Naive thymus-derived CD8-positive, alpha-beta T cell (primary cell): ENCODE measurements at regions not wholly inside any gene's neighbourhood (a gene's known extent, or its start where the extent isn't known, plus 50 kb on each side); places are given as distances from the start of the nearest gene placed in this dataset.

Experiments used
- ATAC-seq, 2 donors: fragments of 150-1000 bp; cut with Tn5 transposase in 1 of 2; sonication (Bioruptor Pico), chemical (Tn5 transposase) in 1 of 2; 1 replicate in 1 of 2; 2 replicates in 1 of 2; pipeline ENCODE4 v1.10.0; 2021; ENCODE audit warnings: mild to moderate bottlenecking in 2 of 2, moderate library complexity in 2 of 2
- POLR2A ChIA-PET: fragments of 350-600 bp; sonication (Branson Sonifier 250); formaldehyde crosslinking; loops from one replicate; lab custom pipeline; 2021; ENCODE audit warnings: antibody characterized with exemption; lab: Charles Lee
- DNase-seq, 10 donors: peaks; one replicate each; pipeline versions ENCODE4 v3.0.0 to v3.0.0-alpha.2; 2020 to 2022
- H3K27ac Mint-ChIP-seq, 10 donors: one replicate each; pipeline ENCODE4 v1.8.0; 2020 to 2022; ENCODE audit warnings: mild to moderate bottlenecking in 10 of 10, mixed read lengths in 10 of 10, moderate library complexity in 4 of 10, inconsistent platforms in 1 of 10
- H3K27me3 Mint-ChIP-seq, 5 donors: one replicate each; pipeline ENCODE4 v1.8.0; 2021 to 2022; ENCODE audit warnings: mixed read lengths in 5 of 5
- H3K36me3 Mint-ChIP-seq, 3 donors: one replicate each; pipeline ENCODE4 v1.8.0; 2020 to 2022; ENCODE audit warnings: mixed read lengths in 3 of 3, mild to moderate bottlenecking in 2 of 3, inconsistent platforms in 1 of 3
- H3K4me1 Mint-ChIP-seq, 4 donors: one replicate each; pipeline ENCODE4 v1.8.0; 2021 to 2022; ENCODE audit warnings: mixed read lengths in 4 of 4
- H3K4me3 Mint-ChIP-seq, 10 donors: one replicate each; pipeline ENCODE4 v1.8.0; 2020 to 2022; ENCODE audit warnings: mild to moderate bottlenecking in 10 of 10, mixed read lengths in 10 of 10, moderate library complexity in 6 of 10, inconsistent platforms in 1 of 10
- H3K9me3 Mint-ChIP-seq, 9 donors: one replicate each; pipeline ENCODE4 v1.8.0; 2020 to 2022; ENCODE audit warnings: mixed read lengths in 9 of 9, mild to moderate bottlenecking in 3 of 9, inconsistent platforms in 1 of 9, moderate library complexity in 1 of 9

DNA sequence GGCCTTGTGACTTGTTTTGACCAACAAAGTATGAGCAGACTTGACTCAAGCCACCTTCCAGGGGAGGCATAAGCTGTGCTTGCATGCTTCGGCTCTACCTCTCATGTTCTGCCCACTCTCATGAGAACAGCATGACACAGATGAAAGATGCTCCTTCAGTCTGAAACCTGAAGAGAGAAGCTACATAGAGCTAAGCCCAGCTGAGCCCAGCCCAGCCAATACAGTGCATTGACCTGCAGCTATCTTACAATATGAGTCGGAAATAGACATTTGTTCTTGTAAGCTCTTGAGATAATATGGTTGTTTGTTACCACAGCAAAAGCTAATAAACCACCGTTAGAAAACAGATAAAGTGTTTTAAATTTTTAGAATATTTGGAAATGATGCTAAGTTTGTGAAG, 426.7 kb upstream of the PKDCC start:
- Mint-ChIP-seq H3K4me1 (no peaks in the 10 kb centered on the region), H3K4me3 (no peak overlapping the region), H3K36me3 (no peaks in the 10 kb centered on the region), H3K27me3 (peaks cover 0 to 18% (median 5%) of the 10 kb centered on the region in 5 donors), H3K27ac (no peak overlapping the region), H3K9me3 (no peaks in the 10 kb centered on the region)
- POLR2A ChIA-PET = no interaction called here
- DNase-seq (no peak), ATAC-seq (no peak)

DNA sequence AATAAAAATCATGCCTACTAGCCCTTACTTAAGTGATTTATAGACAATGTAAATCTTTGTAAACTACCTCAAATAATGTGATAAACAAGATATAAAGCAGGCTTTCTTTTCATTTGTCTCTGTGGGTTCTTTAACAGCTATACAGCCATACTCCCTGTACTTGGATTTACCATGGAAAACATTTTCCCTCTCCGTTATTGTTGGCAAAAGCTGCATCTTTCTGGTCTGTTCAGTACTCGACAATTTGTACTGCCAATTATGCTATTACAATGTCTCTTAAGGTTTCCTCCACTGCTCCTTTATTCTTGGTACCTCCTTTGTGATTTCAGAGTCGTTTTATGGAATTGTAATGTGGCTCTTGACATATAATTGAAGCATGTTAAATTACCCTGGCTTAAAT, 426.3 kb upstream of the PKDCC start:
- H3K4me1 Mint-ChIP-seq = no peaks in the 10 kb centered on the region
- H3K9me3 Mint-ChIP-seq = no peaks in the 10 kb centered on the region
- POLR2A ChIA-PET = no interaction called here
- H3K36me3 Mint-ChIP-seq = no peaks in the 10 kb centered on the region
- peaks cover 0 to 18% (median 5%) of the 10 kb centered on the region in 5 donors for H3K27me3 Mint-ChIP-seq
- H3K4me3 Mint-ChIP-seq = no peak overlapping the region
- H3K27ac Mint-ChIP-seq = no peak overlapping the region
- DNase-seq (no peak), ATAC-seq (no peak)

DNA sequence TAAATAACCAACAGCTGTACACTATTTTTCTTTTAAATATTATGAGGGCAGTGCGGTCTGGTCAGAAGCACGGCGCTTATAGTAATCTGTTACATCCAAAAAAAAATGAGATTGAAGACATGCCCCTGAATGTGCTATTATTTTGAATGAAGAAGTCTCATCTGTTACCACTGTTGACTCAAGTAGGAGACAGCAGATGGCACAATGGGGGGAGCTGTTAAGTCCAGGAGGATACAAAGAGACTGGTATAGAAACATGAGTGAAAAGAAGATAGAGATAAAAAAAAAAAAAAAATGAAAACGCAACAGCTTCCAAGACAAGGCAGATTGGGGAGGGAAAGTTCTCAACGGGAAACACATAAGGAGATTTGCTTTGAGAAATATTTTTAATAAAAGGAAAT, 425.5 kb upstream of the PKDCC start:
- no peaks in the 10 kb centered on the region for H3K4me1 Mint-ChIP-seq
- peaks cover 0 to 15% (median 5%) of the 10 kb centered on the region in 5 donors for H3K27me3 Mint-ChIP-seq
- DNase-seq (no peak), ATAC-seq (no peak)
- H3K27ac Mint-ChIP-seq = no peak overlapping the region
- POLR2A ChIA-PET = no interaction called here
- H3K4me3 Mint-ChIP-seq = no peak overlapping the region
- no peaks in the 10 kb centered on the region for H3K9me3 Mint-ChIP-seq
- no peaks in the 10 kb centered on the region for H3K36me3 Mint-ChIP-seq

DNA sequence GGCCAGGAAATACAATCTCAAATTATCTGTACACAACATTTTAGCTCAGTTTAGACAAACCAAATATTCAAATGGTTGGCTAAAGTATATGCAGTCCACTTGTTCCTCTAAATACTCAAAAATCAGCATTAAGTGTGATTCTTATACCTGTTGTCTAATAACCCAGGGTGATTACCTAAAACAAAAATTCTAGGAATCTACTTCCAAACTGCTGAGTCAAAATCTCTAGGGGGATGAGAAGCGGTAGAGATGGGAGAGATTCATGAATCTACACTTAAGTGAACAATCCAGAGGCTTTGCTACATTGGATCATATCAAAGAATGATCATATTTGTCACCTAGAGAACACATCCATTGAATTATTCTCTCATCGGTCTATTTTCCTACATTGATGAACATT, 420.9 kb upstream of the PKDCC start:
- no peak for DNase-seq
- no peaks in the 10 kb centered on the region for H3K4me1 Mint-ChIP-seq
- no peak overlapping the region for H3K4me3 Mint-ChIP-seq
- ATAC-seq = no peak
- POLR2A ChIA-PET = no interaction called here
- no peaks in the 10 kb centered on the region for H3K9me3 Mint-ChIP-seq
- no peaks in the 10 kb centered on the region for H3K36me3 Mint-ChIP-seq
- H3K27ac Mint-ChIP-seq = no peak overlapping the region
- peaks cover 0 to 5% (median 3%) of the 10 kb centered on the region in 5 donors for H3K27me3 Mint-ChIP-seq

DNA sequence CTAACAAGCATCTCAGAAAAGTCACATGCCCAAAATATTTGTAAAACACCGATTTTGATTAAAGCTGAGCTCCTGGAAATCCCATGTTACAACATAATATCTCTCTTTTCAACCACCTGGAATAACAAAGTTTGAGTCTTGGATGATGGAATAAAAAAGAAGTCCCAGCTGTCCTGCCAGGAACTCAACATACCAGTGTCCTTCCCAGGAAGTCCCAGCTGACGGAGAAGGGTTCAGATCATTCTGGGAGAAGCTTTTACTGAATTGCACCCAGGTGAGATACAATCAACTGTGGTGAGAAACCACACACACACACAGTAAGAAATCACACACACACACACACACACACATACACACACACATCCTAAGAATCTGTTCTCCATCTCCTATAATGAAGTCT, 413.1 kb upstream of the PKDCC start:
- Mint-ChIP-seq H3K36me3 (peaks cover 0 to 11% (median 0%) of the 10 kb centered on the region in 3 donors), H3K9me3 (peaks cover 0 to 18% (median 3%) of the 10 kb centered on the region in 9 donors), H3K27ac (no peak overlapping the region), H3K27me3 (peaks cover 6 to 21% (median 11%) of the 10 kb centered on the region in 5 donors), H3K4me1 (no peaks in the 10 kb centered on the region), H3K4me3 (no peak overlapping the region)
- DNase-seq (no peak), ATAC-seq (no peak)
- POLR2A ChIA-PET = no interaction called here

DNA sequence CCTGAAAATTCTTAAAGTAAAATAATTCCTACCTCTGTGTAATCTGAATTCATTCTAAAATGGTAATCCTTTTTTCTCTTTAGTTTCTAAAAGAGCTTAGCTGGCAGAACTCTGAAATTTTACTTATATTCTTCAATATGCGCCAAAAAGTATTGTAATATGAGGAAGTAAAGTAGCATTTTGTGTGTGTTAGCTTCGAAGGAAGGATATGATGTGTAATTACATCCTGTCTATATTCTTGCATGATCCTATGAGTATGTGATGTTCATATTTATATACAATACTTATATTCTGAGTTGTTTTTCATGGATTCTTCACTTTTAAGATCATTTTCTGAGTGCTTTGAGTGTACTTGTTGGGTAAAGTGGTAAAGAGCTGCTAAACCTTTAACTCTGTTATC, 402.9 kb upstream of the PKDCC start:
- Mint-ChIP-seq H3K36me3 (no peaks in the 10 kb centered on the region), H3K4me1 (no peaks in the 10 kb centered on the region), H3K9me3 (peaks cover 0 to 10% (median 0%) of the 10 kb centered on the region in 9 donors), H3K27me3 (peaks cover 0 to 3% (median 2%) of the 10 kb centered on the region in 5 donors), H3K27ac (no peak overlapping the region), H3K4me3 (no peak overlapping the region)
- ATAC-seq (no peak), DNase-seq (no peak)
- POLR2A ChIA-PET = no interaction called here

DNA sequence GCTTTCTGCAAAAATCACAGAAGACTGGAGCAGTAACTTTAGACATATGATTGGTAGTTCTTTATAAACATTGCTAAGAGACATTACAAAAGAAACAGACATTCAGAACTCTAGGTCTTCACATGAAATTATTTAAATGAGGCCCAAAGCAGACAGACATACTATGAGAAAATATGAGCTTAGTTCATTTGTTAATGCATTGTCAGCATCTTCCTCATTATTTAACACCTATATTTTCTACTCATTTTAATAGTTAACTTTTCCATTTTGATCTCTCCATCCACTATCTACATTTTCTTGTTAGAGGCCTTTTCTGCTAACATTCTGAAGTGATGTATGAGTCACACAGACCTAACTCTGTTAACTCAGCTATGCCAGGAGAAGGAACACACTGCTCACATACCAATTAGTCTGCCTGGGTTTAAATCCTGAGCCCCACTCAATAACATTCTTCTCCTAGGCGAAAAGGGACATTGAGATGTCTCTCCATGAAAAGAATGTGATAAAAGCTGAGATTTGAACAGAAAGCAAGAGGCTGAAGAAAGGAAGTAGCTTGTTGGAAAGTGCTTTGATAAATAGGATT, 400.3 kb upstream of the PKDCC start:
- no peaks in the 10 kb centered on the region for H3K4me1 Mint-ChIP-seq
- no peaks in the 10 kb centered on the region for H3K36me3 Mint-ChIP-seq
- no peak overlapping the region for H3K27ac Mint-ChIP-seq
- no peak for ATAC-seq
- POLR2A ChIA-PET = no interaction called here
- H3K4me3 Mint-ChIP-seq = no peak overlapping the region
- H3K27me3 Mint-ChIP-seq = peaks cover 0 to 8% (median 4%) of the 10 kb centered on the region in 5 donors
- no peak for DNase-seq
- no peaks in the 10 kb centered on the region for H3K9me3 Mint-ChIP-seq

DNA sequence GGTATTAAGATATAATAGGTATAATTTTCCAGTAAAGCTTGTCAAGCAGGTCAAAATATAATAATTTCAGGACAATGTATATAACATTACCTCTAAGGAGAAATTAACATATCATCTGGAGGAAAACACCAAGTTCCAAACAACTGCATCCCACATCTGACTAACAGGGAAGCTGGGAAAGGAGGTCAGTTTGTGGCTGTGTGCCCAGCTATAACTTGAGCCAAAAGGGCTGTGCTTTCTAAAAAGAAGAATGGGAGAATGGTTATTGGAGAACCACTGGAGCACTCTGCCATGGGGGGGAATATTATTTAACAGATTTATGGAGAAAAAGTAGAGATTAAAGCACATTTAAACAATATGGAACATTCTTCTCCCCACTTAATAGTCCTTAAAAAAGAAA, 390.6 kb upstream of the PKDCC start:
- H3K36me3 Mint-ChIP-seq = no peaks in the 10 kb centered on the region
- H3K4me3 Mint-ChIP-seq = no peak overlapping the region
- DNase-seq = no peak
- POLR2A ChIA-PET = no interaction called here
- H3K27ac Mint-ChIP-seq = no peak overlapping the region
- no peaks in the 10 kb centered on the region for H3K4me1 Mint-ChIP-seq
- H3K9me3 Mint-ChIP-seq = peaks cover 0 to 3% (median 0%) of the 10 kb centered on the region in 9 donors
- peaks cover 0 to 11% (median 2%) of the 10 kb centered on the region in 5 donors for H3K27me3 Mint-ChIP-seq
- no peak for ATAC-seq

DNA sequence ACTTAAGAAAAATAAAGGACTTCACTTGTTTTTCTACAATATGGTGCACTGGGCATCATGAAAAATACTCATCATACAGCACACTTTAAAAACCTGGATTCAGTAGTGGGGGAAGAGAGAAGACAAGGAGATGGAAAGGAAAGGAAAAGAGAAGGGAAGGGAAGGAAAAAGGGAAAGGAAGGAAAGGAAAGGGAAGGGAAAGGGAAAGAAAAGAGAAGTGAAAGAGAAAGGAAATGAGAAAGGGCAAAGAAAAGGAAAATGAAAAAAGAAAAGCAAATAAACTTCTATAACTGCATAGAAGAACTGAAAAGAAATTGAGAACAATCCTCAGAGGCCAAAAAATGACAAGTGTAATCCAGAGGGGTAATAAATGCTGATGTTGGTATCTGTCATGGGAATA, 388.1 kb upstream of the PKDCC start:
- H3K27me3 Mint-ChIP-seq = peaks cover 0 to 11% (median 4%) of the 10 kb centered on the region in 5 donors
- ATAC-seq (no peak), DNase-seq (no peak)
- H3K4me1 Mint-ChIP-seq = no peaks in the 10 kb centered on the region
- peaks cover 0 to 3% (median 0%) of the 10 kb centered on the region in 9 donors for H3K9me3 Mint-ChIP-seq
- H3K4me3 Mint-ChIP-seq = no peak overlapping the region
- no peaks in the 10 kb centered on the region for H3K36me3 Mint-ChIP-seq
- no peak overlapping the region for H3K27ac Mint-ChIP-seq
- POLR2A ChIA-PET = no interaction called here

DNA sequence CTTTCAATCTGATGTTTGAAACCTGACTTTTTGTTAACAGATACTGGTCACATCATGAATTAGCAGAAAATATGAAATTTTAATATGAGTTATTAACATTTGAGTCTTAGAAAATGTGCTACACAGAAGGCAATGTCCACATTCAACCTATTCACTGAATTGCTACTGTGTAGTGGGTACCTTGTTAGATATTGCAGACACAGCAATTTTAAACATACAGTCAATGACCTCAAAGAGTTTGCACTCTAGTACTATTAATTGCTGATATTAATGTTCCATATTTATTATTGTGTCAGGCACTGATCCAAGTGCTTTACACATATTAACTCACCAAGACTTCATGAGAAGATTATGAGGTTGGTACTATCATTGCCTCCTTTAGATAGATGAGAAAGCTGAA, 385.4 kb upstream of the PKDCC start:
- no peaks in the 10 kb centered on the region for H3K36me3 Mint-ChIP-seq
- H3K4me1 Mint-ChIP-seq = no peaks in the 10 kb centered on the region
- H3K27ac Mint-ChIP-seq = no peak overlapping the region
- no peak overlapping the region for H3K4me3 Mint-ChIP-seq
- POLR2A ChIA-PET = no interaction called here
- DNase-seq (no peak), ATAC-seq (no peak)
- peaks cover 0 to 3% (median 0%) of the 10 kb centered on the region in 9 donors for H3K9me3 Mint-ChIP-seq
- H3K27me3 Mint-ChIP-seq = peaks cover 0 to 11% (median 4%) of the 10 kb centered on the region in 5 donors

DNA sequence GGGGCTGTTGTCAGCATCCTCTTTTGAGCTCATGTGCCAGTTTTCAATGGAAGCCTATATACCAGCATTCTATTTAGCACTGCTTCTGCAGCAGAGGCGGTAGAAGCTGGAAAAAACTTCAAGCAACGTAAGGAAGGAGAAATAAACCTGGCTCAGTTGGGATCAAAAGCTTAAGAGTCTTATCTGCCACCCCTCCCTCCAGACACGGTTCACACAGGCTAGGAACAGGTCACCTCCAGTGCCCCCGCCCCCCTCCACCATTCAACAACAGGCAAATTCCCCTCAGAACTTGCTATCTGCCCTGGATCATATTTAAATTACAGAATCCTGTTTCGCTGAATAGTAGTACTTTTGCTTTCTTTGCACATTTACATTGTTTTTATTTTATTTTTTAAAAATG, 384.8 kb upstream of the PKDCC start:
- POLR2A ChIA-PET = no interaction called here
- DNase-seq (no peak), ATAC-seq (no peak)
- Mint-ChIP-seq H3K9me3 (peaks cover 0 to 3% (median 0%) of the 10 kb centered on the region in 9 donors), H3K4me1 (no peaks in the 10 kb centered on the region), H3K36me3 (no peaks in the 10 kb centered on the region), H3K27me3 (peaks cover 0 to 11% (median 5%) of the 10 kb centered on the region in 5 donors), H3K27ac (no peak overlapping the region), H3K4me3 (no peak overlapping the region)

DNA sequence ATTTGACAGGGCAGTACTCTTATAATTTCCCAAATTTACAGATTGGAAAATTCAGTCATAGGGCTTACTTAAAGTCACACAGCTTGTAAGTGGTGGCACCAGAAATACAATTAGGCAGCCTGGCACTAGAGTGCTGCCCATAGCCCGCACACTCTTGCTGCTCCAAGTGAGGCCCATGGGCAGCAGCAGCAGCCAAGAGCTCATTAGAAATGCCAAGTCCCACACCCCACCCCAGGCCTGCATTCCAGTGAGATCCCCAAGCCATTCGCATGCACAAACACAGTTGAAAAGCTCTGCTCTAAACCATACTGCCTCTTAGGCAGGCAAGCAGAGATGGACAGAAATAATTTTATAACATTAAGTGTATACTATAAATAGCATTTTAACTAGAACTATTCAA, 379.3 kb upstream of the PKDCC start:
- Mint-ChIP-seq H3K27me3 (peaks cover 3 to 13% (median 6%) of the 10 kb centered on the region in 5 donors), H3K9me3 (no peaks in the 10 kb centered on the region), H3K27ac (no peak overlapping the region), H3K4me3 (no peak overlapping the region), H3K36me3 (no peaks in the 10 kb centered on the region), H3K4me1 (no peaks in the 10 kb centered on the region)
- no peak for ATAC-seq
- POLR2A ChIA-PET = no interaction called here
- no peak for DNase-seq

DNA sequence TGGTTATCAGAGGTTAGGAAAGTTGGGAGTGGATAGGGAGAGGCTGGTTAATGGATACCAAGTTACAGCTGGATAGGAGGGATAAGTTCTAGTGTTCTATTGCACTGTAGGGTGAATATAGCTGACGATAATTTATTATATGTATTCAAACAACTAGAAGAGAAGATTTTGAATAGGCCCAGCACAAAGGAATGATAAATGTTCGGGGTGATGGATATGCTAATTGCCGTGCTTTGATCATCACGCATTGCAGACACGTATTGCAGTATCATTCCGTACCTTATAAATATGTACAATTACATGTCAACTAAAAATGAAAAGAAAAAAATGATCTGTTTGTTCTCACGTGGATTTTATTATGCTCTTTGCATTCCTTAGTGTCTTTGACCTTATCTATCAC, 369.2 kb upstream of the PKDCC start:
- ATAC-seq (no peak), DNase-seq (no peak)
- Mint-ChIP-seq H3K27ac (no peak overlapping the region), H3K4me1 (no peaks in the 10 kb centered on the region), H3K4me3 (no peak overlapping the region), H3K27me3 (peaks cover 0 to 9% (median 1%) of the 10 kb centered on the region in 5 donors), H3K9me3 (peaks cover 0 to 9% (median 0%) of the 10 kb centered on the region in 9 donors), H3K36me3 (no peaks in the 10 kb centered on the region)
- POLR2A ChIA-PET = no interaction called here

DNA sequence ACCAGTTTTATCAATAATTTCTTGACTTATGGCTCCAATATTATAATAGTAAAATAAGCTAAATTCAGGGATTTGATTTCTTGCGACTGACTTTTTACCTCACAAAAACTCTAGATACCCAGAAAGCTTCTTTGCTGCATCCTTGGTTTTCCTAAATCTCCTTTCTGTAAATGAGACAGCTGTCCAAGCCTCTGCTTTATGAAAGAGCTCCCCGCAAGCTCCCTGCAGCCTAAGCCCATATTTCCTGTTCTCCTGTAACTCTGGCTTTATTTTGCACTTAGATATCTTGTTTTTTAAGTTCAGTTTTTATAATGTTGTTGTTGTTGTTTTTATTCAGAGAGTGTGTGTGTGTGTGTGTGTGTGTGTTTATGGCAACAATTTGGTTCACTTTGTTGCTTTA, 361.7 kb upstream of the PKDCC start:
- POLR2A ChIA-PET = no interaction called here
- DNase-seq (no peak), ATAC-seq (no peak)
- H3K9me3 Mint-ChIP-seq = peaks cover 0 to 4% (median 0%) of the 10 kb centered on the region in 9 donors
- H3K4me3 Mint-ChIP-seq = no peak overlapping the region
- H3K36me3 Mint-ChIP-seq = no peaks in the 10 kb centered on the region
- no peaks in the 10 kb centered on the region for H3K4me1 Mint-ChIP-seq
- no peak overlapping the region for H3K27ac Mint-ChIP-seq
- H3K27me3 Mint-ChIP-seq = peaks cover 6 to 11% (median 6%) of the 10 kb centered on the region in 5 donors
